ENCODE measurements at regions not wholly inside any gene's neighbourhood (a gene's known extent, or its start where the extent isn't known, plus 50 kb on each side); places are given as distances from the start of the nearest gene placed in this dataset.

DNA sequence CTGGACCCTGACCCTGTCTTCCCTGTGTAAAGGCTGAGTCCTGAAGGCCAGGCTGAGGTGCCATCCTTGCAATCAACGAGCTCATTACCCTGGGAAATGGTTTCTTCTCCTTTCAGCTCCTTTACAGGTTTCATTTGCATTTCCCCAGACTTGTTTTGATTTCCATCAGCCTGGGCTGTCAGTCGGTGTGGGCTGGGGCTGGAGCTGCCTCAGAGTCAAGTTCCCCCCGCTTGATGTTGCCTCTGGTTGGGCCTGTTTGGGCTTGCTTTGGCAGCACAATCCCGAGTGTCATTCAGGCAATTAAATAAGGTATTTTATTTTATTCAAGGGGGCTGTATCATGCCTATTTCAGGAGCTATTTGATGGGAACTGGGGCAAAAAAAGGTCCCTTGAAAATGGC, 424.9 kb downstream of the INSC start:
- no peak for DNase-seq (ENCODE audit: low read depth)

DNA sequence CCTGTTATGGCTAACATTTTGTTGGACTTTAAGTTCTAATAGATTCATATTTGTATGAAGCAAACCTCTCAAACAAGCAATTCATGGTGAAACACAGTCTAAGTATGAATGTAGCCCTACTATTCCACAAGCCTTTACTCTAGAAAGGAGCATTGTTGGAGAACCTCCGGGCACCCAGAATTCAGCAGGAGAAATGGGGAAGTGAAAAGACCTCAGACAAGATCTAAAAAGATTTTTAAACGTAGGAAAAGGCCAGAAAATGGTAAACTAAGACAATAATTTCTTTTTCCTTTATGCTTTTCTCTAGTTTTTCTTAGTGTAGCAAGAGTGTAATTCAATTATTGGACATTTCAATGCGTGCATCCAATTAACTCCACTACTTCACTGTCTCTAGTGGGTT, 426.4 kb downstream of the INSC start:
- DNase-seq (ENCODE audit: low read depth): no peak

DNA sequence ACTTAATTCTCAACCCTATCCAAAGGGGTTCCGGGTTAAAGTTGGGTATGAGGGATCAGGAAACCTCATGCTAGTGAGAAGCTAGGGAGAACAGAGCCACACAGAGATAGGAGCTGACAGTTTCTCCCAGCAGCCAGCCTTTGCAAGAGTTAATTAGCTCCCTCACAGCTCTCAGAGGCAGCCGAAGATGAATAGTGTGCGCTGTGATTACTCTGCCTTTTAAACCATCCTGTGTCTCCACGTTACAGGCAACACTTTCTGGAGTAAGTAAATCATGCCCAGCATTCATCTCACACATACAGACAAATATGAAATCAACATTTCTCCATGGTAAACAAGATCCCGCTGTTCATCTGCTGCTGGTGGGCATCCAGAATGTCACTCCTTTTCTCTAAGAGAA, 429.6 kb downstream of the INSC start:
- no peak for DNase-seq (ENCODE audit: low read depth)

DNA sequence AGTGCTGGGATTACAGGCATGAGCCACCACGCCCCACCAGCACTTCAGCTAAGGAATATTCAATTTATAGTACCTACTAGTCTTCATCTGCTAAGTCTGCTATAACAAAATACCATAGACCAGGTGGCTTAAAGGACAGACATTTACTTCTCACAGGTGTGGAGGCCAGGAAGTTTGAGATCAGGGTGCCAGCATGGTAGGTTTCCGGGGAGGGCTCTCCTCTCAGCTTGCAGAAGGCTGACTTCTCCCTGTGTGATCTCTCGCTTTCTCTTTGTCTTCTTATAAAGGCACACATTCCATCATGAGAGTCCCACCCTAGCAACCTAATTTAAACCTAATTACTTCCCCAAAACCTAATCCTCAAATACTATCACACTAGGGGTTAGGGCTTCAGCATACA, 433.0 kb downstream of the INSC start:
- DNase-seq (ENCODE audit: low read depth): no peak

DNA sequence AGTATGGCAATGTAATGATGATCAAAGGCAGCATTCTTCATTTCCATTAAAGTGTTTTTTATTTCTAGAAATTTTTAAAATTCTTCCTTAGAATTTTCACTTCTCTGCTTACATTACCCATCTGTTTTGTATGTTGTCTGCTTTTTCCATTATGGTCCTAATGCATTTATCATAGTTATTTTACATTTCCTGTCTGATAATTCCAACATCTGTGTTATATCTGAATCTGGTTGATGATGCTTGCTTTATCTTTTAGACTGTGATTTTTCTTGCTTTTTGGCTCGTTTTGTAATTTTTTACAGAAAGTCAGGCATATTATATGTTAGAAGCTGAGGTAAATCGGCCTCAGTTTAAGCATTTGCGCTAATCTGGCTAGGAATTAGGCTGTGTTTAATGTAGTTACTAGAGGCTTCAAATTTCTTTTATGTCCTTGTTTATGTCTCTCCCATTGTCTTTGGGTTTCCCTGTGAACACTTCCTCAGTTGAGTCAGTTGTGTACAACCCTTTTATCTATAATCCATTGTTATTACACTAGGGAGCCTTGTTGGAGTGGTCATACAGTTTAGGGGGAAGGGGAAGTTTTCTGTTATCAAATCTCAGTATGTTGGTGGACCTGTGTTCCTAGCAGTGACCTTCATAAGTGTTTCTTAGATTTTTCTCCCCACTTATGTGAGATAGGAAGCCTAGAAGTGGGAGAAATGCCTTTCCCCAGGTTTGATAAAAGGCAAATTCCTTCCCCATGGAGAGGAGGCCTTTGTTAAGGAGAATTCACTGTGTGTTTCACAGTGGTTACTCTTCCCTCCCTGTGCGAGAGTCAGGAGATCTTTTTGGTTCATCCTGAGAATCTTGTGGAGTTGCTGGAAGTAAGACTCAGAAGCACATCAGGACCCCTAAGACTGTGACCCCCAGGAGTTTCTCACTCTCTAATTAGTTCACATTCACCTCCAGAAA, 437.5 kb downstream of the INSC start:
- DNase-seq (ENCODE audit: low read depth): no peak

DNA sequence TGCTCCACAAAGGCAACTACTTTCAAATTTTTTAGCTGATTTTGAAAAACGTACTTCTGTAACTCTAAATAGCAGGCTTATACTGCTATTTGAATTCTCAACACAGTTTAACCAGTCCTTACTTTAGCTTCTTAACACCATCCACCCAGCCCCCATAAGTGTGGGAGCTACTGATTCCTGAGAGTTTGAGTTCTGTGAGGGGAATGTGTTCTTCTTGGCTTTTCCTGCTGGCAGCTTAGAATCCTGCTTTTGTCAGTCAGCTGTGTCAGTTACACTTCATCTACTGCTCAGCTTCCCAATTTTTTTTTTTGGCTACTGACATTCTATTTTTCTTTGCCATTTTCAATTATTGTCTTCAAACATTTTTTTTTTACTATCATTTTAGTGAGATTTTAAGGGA, 440.4 kb downstream of the INSC start:
- DNase-seq (ENCODE audit: low read depth): no peak

DNA sequence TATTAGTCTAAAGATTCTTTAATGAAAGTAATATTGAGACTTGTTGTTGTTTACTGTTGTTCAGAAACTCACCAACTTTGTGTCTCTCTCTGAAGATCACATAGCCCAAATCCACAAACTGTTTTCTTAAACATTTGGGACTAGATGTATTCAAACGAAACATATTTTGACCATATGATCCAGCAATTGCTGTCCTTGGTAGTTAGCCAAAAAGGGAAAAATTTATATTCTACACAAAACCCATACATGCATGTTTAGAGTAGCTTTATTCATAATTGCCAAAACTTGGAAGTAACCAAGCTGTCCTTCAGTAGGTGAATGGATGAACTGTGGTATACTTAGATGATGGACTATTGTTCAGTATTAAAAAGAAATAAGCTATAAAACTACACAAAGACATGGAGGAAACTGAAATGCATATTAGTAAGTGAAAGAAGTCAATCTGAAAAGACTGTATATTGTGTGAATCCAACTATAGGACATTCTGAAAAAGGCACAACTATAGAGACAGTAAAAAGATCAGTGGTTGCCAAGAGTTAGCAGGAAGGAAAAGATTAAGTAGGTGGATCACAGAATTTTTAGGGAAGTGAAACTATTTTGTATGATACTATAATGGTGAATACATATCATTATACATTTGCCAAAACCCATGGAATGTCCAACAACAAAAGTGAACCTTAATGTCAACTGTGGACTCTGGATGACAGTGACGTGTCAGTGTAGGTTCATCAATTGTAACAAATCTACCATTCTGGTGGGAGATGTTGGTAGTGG, 442.9 kb downstream of the INSC start:
- DNase-seq (ENCODE audit: low read depth): no peak

DNA sequence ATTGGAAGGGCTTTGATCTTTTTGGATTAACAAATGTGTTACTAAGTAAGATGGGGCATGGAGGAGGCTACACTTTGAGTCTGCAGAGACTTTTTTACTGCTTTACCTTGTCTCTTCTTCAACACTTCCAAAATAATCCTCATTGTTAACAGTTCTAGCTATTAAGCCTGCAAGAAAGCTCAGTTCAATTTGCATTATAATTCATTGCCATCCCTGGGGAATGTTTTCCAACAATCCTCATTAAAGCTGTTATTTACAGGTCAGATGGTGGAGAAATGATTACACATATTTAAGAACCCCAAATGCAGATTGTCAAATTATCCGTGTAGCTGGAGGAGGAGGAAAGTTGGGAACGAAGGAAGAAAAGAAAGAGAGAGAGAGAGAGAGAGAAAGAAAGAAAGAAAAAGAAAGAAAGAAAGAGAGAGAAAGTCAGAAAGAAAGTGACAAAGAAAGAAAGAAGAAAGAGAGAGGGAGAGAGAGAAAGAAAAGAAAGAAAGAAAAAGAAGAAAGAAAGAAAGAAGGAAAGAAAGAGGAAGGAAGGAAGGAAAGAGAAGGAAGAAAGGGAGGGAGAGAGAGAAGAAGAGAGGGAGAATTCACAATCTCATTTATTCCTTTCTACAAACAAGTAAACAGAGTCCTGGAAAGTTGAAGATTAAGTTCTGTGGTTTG, 443.9 kb downstream of the INSC start:
- DNase-seq (ENCODE audit: low read depth): no peak

DNA sequence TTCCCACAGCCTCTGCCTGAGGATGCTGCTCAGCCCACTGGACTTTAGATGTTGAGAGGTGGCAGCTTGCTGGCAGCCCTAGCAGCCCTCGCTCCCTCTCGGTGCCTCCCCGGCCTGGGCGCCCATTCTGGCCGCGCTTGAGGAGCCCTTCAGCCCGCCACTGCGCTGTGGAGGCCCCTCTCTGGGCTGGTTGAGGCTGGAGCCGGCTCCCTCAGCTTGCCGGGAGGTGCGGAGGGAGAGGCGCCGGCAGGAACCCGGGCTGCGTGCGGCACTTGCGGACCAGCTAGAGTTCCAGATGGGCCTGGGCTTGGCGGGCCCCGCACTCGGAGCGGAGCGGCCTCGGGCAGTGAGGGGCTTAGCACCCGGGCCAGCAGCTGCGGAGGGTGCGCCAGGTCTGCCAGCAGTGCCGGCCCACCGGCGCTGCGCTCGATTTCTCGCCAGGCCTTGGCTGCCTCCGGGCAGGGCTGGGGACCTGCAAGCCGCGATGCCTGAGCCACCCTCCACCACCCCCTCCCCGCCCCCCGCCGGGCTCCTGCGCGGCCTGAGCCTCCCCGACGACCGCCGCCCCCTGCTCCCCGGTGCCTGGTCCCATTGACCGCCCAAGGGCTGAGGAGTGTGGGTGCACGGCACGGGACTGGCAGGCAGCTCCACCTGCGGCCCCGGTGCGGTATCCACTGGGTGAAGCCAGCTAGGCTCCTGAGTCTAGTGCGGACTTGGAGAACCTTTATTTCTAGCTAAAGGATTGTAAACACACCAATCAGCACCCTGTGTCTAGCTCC, 446.2 kb downstream of the INSC start:
- DNase-seq (ENCODE audit: low read depth): no peak

DNA sequence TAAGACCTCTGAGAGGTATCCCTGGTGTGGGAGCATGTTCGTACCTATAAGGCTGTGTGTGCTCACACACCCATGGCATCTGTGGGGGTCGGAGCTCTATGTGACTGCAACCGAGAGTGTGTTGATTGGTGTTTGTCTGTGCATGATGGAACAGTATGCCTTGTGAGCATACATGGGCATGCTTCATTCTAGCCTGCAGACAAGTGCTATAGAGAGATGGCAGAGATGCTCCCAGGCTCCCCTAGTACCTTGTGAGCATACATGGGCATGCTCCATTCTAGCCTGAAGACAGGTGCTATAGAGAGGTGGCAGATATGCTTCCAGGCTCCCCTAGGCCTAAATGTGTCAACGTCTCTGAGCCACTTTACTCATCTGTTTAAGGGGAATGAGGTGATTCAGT, 447.5 kb downstream of the INSC start:
- DNase-seq (ENCODE audit: low read depth): no peak

DNA sequence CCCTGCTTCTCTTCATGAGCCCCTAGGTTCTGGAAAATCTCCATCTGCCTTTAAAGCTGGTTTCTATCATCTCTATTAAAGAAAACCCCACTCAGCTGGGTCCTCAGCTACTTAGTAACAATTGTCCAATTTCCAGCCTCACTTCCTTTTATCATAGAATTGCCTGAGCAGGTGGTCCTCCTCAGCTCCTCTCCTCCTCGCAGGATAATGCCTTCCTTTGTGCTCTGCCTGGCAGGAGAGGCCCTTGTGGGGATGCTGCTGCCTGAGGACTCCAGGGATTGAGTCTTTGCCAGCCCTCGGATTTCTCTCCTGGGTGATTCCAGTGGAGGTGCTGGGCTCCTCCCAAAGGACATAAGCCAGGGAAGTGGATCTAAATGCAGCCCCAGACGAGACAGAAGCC, 448.3 kb downstream of the INSC start:
- DNase-seq (ENCODE audit: low read depth): no peak

DNA sequence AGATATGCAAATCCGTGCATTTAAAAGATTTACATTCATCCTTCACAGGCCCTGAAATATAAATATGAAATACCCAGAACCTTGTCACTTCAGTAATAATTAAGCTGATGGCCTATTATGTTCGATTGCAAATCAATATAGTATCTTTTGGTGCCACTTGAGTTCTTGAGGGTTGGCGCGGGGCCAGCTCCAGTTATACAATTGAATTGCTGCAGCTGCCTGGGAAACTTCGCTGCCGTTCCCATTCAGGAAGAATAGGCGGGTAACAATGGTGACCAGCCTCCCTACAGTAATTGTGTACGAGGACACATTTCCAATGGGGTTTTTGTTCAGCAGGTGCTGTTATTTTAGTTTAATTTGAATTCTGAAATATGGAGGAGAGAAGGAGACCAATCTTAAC, 451.2 kb downstream of the INSC start:
- DNase-seq (ENCODE audit: low read depth): no peak

DNA sequence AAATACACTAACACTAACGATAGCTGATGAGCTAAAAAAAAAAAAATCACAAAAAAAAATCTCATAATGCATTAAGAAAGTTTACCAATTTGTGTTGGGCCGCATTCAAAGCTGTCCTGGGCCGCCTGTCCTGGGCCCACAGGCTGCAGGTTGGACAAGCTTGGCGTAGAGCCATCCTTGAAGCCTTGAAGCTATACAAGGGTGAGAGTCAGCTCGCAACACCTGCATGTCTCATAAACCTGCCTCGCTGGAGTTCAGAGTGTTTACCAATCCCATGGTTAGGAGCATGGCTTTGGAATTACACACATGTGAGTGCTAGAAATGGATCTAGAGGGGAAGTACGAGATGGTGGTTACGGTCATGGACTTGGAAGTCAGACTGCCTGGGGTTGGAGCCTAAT, 453.7 kb downstream of the INSC start:
- DNase-seq (ENCODE audit: low read depth): no peak

DNA sequence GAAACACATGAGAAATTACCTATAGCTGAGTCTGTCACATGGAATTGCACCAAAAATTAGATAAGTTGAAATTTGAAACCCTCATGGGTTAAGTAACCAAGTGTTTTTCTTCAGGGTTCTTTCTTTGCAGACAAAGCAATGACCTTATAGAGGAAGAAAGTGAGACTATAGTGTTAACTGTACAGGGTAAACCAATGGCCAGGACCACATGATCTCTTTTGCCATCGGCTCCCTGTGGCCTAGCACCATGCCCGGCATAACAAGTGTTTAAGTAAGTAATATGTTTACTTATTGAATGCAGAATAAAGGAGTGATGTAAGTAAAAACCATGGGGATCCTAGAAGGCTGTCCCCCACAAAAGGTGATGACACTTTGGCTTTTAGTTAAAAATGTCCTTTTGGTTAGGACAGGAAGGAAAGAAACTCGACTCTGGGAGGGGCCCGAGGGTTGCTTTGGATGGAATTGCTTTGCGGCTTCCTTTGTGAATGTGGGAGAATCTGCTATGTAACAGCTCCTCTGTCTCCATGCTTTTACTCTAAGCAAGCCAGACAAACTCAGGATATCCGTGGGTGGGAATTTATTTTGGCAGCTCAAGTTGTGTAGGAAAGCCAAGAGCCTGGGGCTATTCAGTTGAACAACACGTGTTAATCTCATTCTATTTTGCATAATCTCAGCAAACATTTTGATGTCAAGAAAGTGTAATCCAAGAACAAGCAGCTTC, 454.7 kb downstream of the INSC start:
- no peak for DNase-seq (ENCODE audit: low read depth)

DNA sequence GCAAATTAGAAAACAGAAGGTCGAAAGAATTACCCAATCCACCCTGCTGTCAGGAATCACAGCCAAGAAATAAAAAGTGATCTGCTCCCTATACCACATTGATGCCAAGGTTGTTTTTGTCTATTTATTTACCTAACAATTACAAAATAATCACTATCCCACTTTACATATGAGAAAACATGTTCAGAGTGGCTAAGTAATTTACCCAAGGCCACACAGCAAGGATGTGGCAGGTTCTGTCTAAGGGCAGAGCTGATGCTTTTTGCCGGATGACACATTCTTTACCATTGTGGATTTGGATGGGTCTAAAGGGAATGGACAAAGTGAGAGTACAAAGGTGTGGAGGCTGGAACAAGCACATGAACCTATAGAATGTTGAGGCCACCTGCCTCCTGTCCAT, 460.7 kb downstream of the INSC start:
- DNase-seq (ENCODE audit: low read depth): no peak

DNA sequence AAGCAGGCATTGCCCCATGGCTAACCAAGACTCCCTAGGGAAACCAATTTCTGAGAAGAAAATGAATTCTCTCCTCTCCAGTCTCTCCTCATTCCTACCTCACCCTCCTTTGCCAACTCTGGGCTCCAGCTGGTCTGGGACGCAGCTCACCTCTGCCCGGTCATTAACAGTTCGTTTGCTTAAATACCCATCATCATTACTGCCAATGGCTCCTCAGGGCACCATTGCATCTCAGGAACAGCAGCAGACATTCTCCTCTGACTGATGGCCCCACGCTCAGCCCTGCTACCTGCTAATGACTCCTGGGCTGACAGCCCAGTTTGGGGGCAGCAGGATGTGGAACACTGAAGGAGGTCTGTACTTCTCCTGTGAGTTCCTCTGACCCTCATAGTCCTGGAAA, 462.0 kb downstream of the INSC start:
- DNase-seq (ENCODE audit: low read depth): no peak

DNA sequence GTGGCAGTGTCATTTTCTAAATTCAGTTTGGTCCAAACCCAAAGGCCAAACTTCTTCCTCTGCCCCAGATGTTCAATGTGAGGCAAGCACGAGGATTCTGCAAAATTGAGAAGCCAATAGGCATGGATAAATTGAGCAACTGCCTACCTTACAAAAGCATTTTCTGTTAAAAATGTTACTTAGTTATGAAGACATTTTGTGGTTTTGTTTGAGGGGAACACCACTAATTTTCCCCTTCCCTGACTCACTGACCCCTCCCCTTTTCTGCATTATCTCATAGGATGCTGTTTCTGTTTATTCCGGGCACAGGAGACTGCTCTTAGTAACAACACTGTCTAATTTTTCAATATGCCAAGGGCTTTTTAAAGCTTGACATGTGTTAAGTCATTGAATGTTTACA, 462.8 kb downstream of the INSC start:
- no peak for DNase-seq (ENCODE audit: low read depth)

DNA sequence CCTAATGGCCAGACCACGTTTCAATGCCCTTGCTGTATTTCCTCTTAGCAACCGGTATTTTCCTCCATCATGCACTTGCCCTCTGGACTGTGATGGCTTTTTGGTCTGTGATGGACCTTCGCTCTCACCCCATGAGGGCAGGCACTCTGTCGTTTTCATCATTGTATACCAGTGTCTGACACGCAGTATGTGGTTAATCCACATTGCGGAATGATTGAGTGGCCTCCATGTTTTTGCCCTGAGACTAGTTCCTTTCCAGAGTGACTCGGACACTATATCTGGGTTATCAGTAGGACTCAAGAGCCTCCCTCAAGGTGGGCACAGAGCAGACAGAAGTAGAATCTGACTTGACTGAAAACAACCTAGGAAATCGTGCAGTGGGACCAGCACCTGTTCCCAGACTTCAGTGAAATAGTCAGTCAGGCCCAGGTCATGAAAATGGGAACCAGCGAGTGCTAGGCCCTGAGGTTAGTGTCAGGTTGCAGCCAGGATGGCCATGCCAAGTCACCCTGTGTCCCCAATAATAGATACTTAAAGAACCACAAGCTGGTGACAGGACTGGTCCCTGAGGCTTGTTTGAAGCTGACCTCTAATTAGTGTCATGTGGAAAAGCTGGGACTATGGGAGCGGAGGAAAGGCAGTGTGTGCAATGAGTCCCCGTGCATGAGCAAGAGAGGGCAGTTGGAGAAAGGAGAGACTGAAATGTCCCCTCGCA, 464.7 kb downstream of the INSC start:
- no peak for DNase-seq (ENCODE audit: low read depth)

DNA sequence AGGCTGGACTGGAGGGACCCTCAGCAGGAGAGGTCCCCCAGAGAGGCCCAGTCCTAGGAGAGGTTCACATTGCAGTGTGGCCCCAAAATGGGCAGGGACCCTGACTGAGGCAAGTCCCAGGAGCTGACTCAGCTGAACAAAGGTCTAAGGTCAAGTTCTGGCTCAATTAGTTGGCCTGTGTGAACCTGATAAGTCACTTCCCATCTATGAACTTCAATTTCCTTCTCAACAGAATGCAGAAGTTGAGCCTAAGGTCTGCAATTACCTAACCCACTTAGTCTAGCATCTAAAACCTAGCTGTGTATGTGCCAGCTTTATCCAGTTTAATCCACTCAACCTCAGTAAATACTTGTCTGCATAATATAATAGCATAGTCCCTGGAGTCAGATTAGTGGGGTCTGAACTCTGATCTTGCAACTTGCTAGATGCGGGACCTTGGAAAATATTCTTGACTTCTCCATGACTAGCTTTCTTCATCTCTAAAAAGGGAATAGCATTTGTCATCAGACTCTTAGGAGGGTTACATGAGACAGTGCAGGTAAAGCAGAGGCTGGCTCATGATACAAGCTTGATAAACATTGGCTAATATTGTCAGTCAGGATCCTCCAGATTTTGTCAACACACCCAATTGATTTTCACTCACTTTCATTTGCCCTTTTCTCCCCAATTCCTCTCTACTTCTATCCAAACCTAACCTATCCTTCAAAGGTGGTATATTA, 465.5 kb downstream of the INSC start:
- DNase-seq (ENCODE audit: low read depth): no peak

DNA sequence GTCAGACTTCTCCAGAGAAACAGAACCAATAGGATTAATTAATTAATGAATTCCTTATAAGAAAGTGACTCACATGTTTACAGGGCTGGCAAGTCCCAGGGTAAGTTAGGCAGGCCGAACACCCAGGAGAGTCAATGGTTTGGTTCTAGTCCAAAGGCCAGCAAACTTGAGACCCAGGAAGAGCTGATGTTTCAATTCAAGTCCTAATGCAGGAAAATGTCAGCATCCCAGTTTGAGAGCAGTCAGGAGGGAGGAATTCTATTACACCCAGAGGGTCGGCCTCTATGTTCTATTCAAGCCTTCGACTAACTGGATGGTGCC, 466.0 kb downstream of the INSC start:
- no peak for DNase-seq (ENCODE audit: low read depth)

Measured in stimulated activated CD8-positive, alpha-beta memory T cell treated with anti-CD3 and anti-CD28 coated beads, Interleukin-4, amount 100 ng/mL, for 24 hours (primary cell).